ENCODE measurements at regions not wholly inside any gene's neighbourhood (a gene's known extent, or its start where the extent isn't known, plus 50 kb on each side); places are given as distances from the start of the nearest gene placed in this dataset.

DNA sequence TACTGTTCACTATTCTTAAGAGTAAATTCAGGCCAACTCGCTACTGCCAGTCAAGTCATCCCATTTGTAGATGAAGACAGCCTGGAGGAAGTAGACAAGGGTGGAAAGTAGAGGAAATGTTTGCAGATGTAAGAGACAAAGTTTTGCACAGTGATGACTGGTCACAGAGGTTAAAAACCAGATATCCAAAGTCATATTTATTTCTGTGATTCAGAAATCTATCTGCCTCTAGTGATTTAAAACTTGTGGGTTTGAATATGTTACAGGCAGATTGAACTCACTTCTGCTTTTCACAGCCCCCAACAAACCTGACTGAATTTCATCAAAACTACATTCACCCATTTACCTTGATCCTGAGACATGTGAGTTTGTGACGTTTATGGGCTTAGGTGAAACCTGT lies 484.7 kb upstream of the C1orf87 start:
- no peak overlapping the region for H2AK5ac ChIP-seq (ENCODE audit: low read depth, low read length)
- CTCF ChIA-PET (ENCODE audit: partially characterized antibody) = interaction anchor here (0.6 kb wide), 1 partner anchor 375 kb away, joined by 5 read pairs; no protein-coding TSS in a partner anchor

More for the DNA sequence above, 484.7 kb upstream of the C1orf87 start:
- no peak overlapping the region for H4K8ac ChIP-seq (ENCODE audit: extremely low read depth, insufficient read depth, low read length)
- H3K4ac ChIP-seq (replicated peaks; ENCODE audit: insufficient read length, low read depth, low read length) = no peak overlapping the region
- H2BK120ac ChIP-seq (replicated peaks; ENCODE audit: low read depth, low read length) = no peak overlapping the region
- H3K27me3 ChIP-seq (replicated peaks in 1 of 4; ENCODE audit: control insufficient read depth in 3 of 4, extremely low read depth in 1 of 4, insufficient read depth in 3 of 4, low read length in 3 of 4) = no peaks in the 10 kb centered on the region
- no peaks in the 10 kb centered on the region for H3K23me2 ChIP-seq (ENCODE audit: low read depth, low read length)
- no peaks in the 10 kb centered on the region for H3K9me3 ChIP-seq (ENCODE audit: insufficient read depth in 2 of 2, low read depth in 1 of 2, low read length in 1 of 2)
- no peaks in the 10 kb centered on the region for H3K4me1 ChIP-seq (replicated peaks in 1 of 4; ENCODE audit: control insufficient read depth in 3 of 4, insufficient read depth in 4 of 4, low read length in 3 of 4)
- POLR2A ChIA-PET (ENCODE audit: partially characterized antibody) = no interaction called here
- H3K4me3 ChIP-seq (ENCODE audit: extremely low read depth in 1 of 4, insufficient read depth in 2 of 4, low read depth in 3 of 4, low read length in 4 of 4) = no peak overlapping the region
- H3K4me2 ChIP-seq (ENCODE audit: insufficient read depth in 1 of 2, low read depth in 2 of 2, low read length in 2 of 2) = no peak overlapping the region
- no peak overlapping the region for H3K9ac ChIP-seq (replicated peaks in 1 of 4; ENCODE audit: extremely low read depth in 1 of 4, low read depth in 3 of 4, low read length in 3 of 4)
- no peak overlapping the region for H3K14ac ChIP-seq (ENCODE audit: insufficient read length)
- DNase-seq (ENCODE audit: low read depth in 1 of 2, low spot score in 2 of 2) (no peak), FAIRE-seq (no peak)
- no peak overlapping the region for H3K27ac ChIP-seq (ENCODE audit: low read depth, low read length)
- H2BK5ac ChIP-seq (ENCODE audit: low read depth, low read length) = no peak overlapping the region
- no peak overlapping the region for H4K5ac ChIP-seq (ENCODE audit: insufficient read length, low read depth, low read length)
- WGBS, 2 experiments (ENCODE audit: extremely low coverage in 1 of 2, insufficient coverage in 1 of 2, insufficient read length in 1 of 2, insufficient replicate concordance in 2 of 2, low coverage in 1 of 2, low lambda C conversion rate in 2 of 2, missing lambda C conversion rate in 1 of 2) = 81% methylated on average over 2 of the region's 2 CpGs; no CpG with 5 or more reads in 1 of the 2 experiments
- H4K91ac ChIP-seq (replicated peaks; ENCODE audit: insufficient read length, low read length) = no peak overlapping the region
- no peak overlapping the region for H3K23ac ChIP-seq (ENCODE audit: insufficient read length)
- no peak overlapping the region for H2AFZ ChIP-seq (ENCODE audit: low read length)
- no peaks in the 10 kb centered on the region for H3K79me1 ChIP-seq (ENCODE audit: low read depth, low read length)
- no peak overlapping the region for H2BK15ac ChIP-seq (ENCODE audit: low read length)
- H3K56ac ChIP-seq (replicated peaks; ENCODE audit: insufficient read length, low read depth, low read length) = no peak overlapping the region
- no peak overlapping the region for H2BK20ac ChIP-seq (ENCODE audit: low read length)
- no peak for TF ChIP-seq CBX5 (IDR thresholded peaks at IDR 0.05; ENCODE audit: low read depth, low read length)
- no peak for TF ChIP-seq SRF (IDR thresholded peaks at IDR 0.05; ENCODE audit: low read depth, low read length)
- TF ChIP-seq SP1 (IDR thresholded peaks at IDR 0.05; ENCODE audit: low read depth, low read length) = no peak
- no peak for TF ChIP-seq TAF1 (IDR thresholded peaks at IDR 0.05; ENCODE audit: low read depth, low read length)
- no peak for TF ChIP-seq CREB1 (IDR thresholded peaks at IDR 0.05)
- TF ChIP-seq CBX8 (IDR thresholded peaks at IDR 0.05; ENCODE audit: borderline replicate concordance, low read depth, low read length) = no peak
- TF ChIP-seq SUZ12 (IDR thresholded peaks at IDR 0.05; ENCODE audit: low read length) = no peak
- no peak for TF ChIP-seq RBBP5 (IDR thresholded peaks at IDR 0.05; ENCODE audit: borderline replicate concordance, low read depth, low read length)
- no peak for TF ChIP-seq RFX5 (IDR thresholded peaks at IDR 0.05; ENCODE audit: borderline replicate concordance, low read depth, low read length)
- TF ChIP-seq, protein P1, sequence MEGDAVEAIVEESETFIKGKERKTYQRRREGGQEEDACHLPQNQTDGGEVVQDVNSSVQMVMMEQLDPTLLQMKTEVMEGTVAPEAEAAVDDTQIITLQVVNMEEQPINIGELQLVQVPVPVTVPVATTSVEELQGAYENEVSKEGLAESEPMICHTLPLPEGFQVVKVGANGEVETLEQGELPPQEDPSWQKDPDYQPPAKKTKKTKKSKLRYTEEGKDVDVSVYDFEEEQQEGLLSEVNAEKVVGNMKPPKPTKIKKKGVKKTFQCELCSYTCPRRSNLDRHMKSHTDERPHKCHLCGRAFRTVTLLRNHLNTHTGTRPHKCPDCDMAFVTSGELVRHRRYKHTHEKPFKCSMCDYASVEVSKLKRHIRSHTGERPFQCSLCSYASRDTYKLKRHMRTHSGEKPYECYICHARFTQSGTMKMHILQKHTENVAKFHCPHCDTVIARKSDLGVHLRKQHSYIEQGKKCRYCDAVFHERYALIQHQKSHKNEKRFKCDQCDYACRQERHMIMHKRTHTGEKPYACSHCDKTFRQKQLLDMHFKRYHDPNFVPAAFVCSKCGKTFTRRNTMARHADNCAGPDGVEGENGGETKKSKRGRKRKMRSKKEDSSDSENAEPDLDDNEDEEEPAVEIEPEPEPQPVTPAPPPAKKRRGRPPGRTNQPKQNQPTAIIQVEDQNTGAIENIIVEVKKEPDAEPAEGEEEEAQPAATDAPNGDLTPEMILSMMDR (IDR thresholded peaks at IDR 0.05; ENCODE audit: control extremely low read depth in 1 of 3, insufficient read depth in 1 of 3, low read depth in 1 of 3, low read length in 3 of 3) = no peak
- no peaks in the 10 kb centered on the region for H4K20me1 ChIP-seq (replicated peaks in 1 of 2; ENCODE audit: control insufficient read depth in 1 of 2, insufficient read depth in 2 of 2, low read length in 2 of 2)
- H3K79me2 ChIP-seq (ENCODE audit: control insufficient read depth in 1 of 2, insufficient read depth in 2 of 2, low read length in 2 of 2) = no peaks in the 10 kb centered on the region
- no peak overlapping the region for H3K18ac ChIP-seq (ENCODE audit: extremely low read depth, low read length)
- H3K36me3 ChIP-seq (ENCODE audit: control insufficient read depth in 2 of 4, insufficient read depth in 4 of 4, low read length in 3 of 4) = no peaks in the 10 kb centered on the region
- no peak overlapping the region for H2BK12ac ChIP-seq (ENCODE audit: low read depth, low read length)
